Activated naive CD4-positive, alpha-beta T cell treated with anti-CD3 and anti-CD28 coated beads, Interleukin-2, amount 10 ng/mL, durations not matched to agents 7 days and 5 days (primary cell): ENCODE measurements at regions not wholly inside any gene's neighbourhood (a gene's known extent, or its start where the extent isn't known, plus 50 kb on each side); places are given as distances from the start of the nearest gene placed in this dataset.

Experiments used
- CTCF ChIA-PET: fragments of 350-600 bp; sonication (Branson Sonifier 250); formaldehyde crosslinking; loops from one replicate; lab custom pipeline; 2021; ENCODE audit warnings: antibody characterized with exemption; lab: Charles Lee
- DNase-seq: peaks from one replicate; pipeline ENCODE4 v3.0.0-alpha.2; 2020
- H3K27ac Mint-ChIP-seq: one replicate; pipeline ENCODE4 v1.8.0; 2021; ENCODE audit warnings: mild to moderate bottlenecking, moderate library complexity, mixed read lengths
- H3K27me3 Mint-ChIP-seq: one replicate; pipeline ENCODE4 v1.8.0; 2021; ENCODE audit warnings: mild to moderate bottlenecking, mixed read lengths
- H3K36me3 Mint-ChIP-seq: one replicate; pipeline ENCODE4 v1.8.0; 2021; ENCODE audit warnings: mixed read lengths
- H3K4me1 Mint-ChIP-seq: one replicate; pipeline ENCODE4 v1.8.0; 2021; ENCODE audit warnings: mixed read lengths
- H3K4me3 Mint-ChIP-seq: one replicate; pipeline ENCODE4 v1.8.0; 2021; ENCODE audit warnings: mild to moderate bottlenecking, moderate library complexity, mixed read lengths
- H3K9me3 Mint-ChIP-seq: one replicate; pipeline ENCODE4 v1.8.0; 2021; ENCODE audit warnings: mixed read lengths

- Mint-ChIP-seq H3K36me3 (no peaks in the 10 kb centered on the region), H3K27me3 (no peaks in the 10 kb centered on the region), H3K27ac (no peak overlapping the region), H3K9me3 (peaks cover 35% of the 10 kb centered on the region), H3K4me3 (no peak overlapping the region), H3K4me1 (no peaks in the 10 kb centered on the region)
- DNase-seq: no peak
- CTCF ChIA-PET: no interaction called here
Measured at GRCh38 chr16:35182043-35182677, 1722.7 kb downstream of the TP53TG3F start.

- Mint-ChIP-seq H3K36me3 (no peaks in the 10 kb centered on the region), H3K4me3 (no peak overlapping the region), H3K9me3 (peaks cover 32% of the 10 kb centered on the region), H3K27me3 (no peaks in the 10 kb centered on the region), H3K27ac (no peak overlapping the region), H3K4me1 (no peaks in the 10 kb centered on the region)
- CTCF ChIA-PET: no interaction called here
- no peak for DNase-seq
Measured at GRCh38 chr16:35182943-35183550, 1723.6 kb downstream of the TP53TG3F start.

- peaks cover 32% of the 10 kb centered on the region for H3K9me3 Mint-ChIP-seq
- CTCF ChIA-PET: no interaction called here
- no peak overlapping the region for H3K27ac Mint-ChIP-seq
- no peaks in the 10 kb centered on the region for H3K27me3 Mint-ChIP-seq
- no peaks in the 10 kb centered on the region for H3K4me1 Mint-ChIP-seq
- no peak overlapping the region for H3K4me3 Mint-ChIP-seq
- H3K36me3 Mint-ChIP-seq: no peaks in the 10 kb centered on the region
- no peak for DNase-seq
Measured at GRCh38 chr16:35184356-35184870, 1725.0 kb downstream of the TP53TG3F start.

- no peak for DNase-seq
- CTCF ChIA-PET: no interaction called here
- H3K4me1 Mint-ChIP-seq: no peaks in the 10 kb centered on the region
- H3K27ac Mint-ChIP-seq: no peak overlapping the region
- H3K36me3 Mint-ChIP-seq: no peaks in the 10 kb centered on the region
- H3K27me3 Mint-ChIP-seq: no peaks in the 10 kb centered on the region
- peaks cover 32% of the 10 kb centered on the region for H3K9me3 Mint-ChIP-seq
- no peak overlapping the region for H3K4me3 Mint-ChIP-seq
Measured at GRCh38 chr16:35185366-35186044, 1726.1 kb downstream of the TP53TG3F start.

- no peak for DNase-seq
- H3K9me3 Mint-ChIP-seq: peaks cover 32% of the 10 kb centered on the region
- H3K4me3 Mint-ChIP-seq: no peak overlapping the region
- H3K27ac Mint-ChIP-seq: no peak overlapping the region
- CTCF ChIA-PET: no interaction called here
- H3K36me3 Mint-ChIP-seq: no peaks in the 10 kb centered on the region
- no peaks in the 10 kb centered on the region for H3K4me1 Mint-ChIP-seq
- no peaks in the 10 kb centered on the region for H3K27me3 Mint-ChIP-seq
Measured at GRCh38 chr16:35186045-35186759, 1726.8 kb downstream of the TP53TG3F start.

- Mint-ChIP-seq H3K4me1 (no peaks in the 10 kb centered on the region), H3K4me3 (no peak overlapping the region), H3K27ac (no peak overlapping the region), H3K27me3 (no peaks in the 10 kb centered on the region), H3K36me3 (no peaks in the 10 kb centered on the region), H3K9me3 (peaks cover 28% of the 10 kb centered on the region)
- no peak for DNase-seq
- CTCF ChIA-PET: no interaction called here
Measured at GRCh38 chr16:35187665-35188225, 1728.3 kb downstream of the TP53TG3F start.

GRCh38 chr16:35188288-35189155 is 1729.1 kb downstream of the TP53TG3F start:
- Mint-ChIP-seq H3K27me3 (no peaks in the 10 kb centered on the region), H3K4me1 (no peaks in the 10 kb centered on the region), H3K27ac (no peak overlapping the region), H3K4me3 (no peak overlapping the region), H3K36me3 (no peaks in the 10 kb centered on the region), H3K9me3 (peaks cover 25% of the 10 kb centered on the region)
- CTCF ChIA-PET: no interaction called here
- no peak for DNase-seq

- CTCF ChIA-PET: no interaction called here
- Mint-ChIP-seq H3K9me3 (peaks cover 29% of the 10 kb centered on the region), H3K36me3 (peaks cover 2% of the 10 kb centered on the region), H3K4me3 (no peak overlapping the region), H3K27ac (no peak overlapping the region), H3K4me1 (no peaks in the 10 kb centered on the region), H3K27me3 (no peaks in the 10 kb centered on the region)
- no peak for DNase-seq
Measured at GRCh38 chr16:35192993-35193392, 1733.6 kb downstream of the TP53TG3F start.

GRCh38 chr16:35193956-35194355 is 1734.5 kb downstream of the TP53TG3F start:
- Mint-ChIP-seq H3K4me3 (no peak overlapping the region), H3K9me3 (peaks cover 29% of the 10 kb centered on the region), H3K27ac (no peak overlapping the region), H3K27me3 (no peaks in the 10 kb centered on the region), H3K36me3 (peaks cover 2% of the 10 kb centered on the region), H3K4me1 (no peaks in the 10 kb centered on the region)
- DNase-seq: no peak
- CTCF ChIA-PET: no interaction called here

- Mint-ChIP-seq H3K9me3 (peaks cover 31% of the 10 kb centered on the region), H3K27ac (no peak overlapping the region), H3K27me3 (no peaks in the 10 kb centered on the region), H3K4me3 (no peak overlapping the region), H3K36me3 (peaks cover 2% of the 10 kb centered on the region), H3K4me1 (no peaks in the 10 kb centered on the region)
- CTCF ChIA-PET: no interaction called here
- no peak for DNase-seq
Measured at GRCh38 chr16:35194681-35195080, 1735.3 kb downstream of the TP53TG3F start.

- H3K4me1 Mint-ChIP-seq: no peaks in the 10 kb centered on the region
- H3K27me3 Mint-ChIP-seq: no peaks in the 10 kb centered on the region
- H3K4me3 Mint-ChIP-seq: no peak overlapping the region
- CTCF ChIA-PET: no interaction called here
- DNase-seq: no peak
- H3K36me3 Mint-ChIP-seq: peaks cover 2% of the 10 kb centered on the region
- no peak overlapping the region for H3K27ac Mint-ChIP-seq
- H3K9me3 Mint-ChIP-seq: peaks cover 31% of the 10 kb centered on the region
Measured at GRCh38 chr16:35195173-35195863, 1735.9 kb downstream of the TP53TG3F start.

- H3K27ac Mint-ChIP-seq: no peak overlapping the region
- H3K27me3 Mint-ChIP-seq: no peaks in the 10 kb centered on the region
- H3K4me1 Mint-ChIP-seq: no peaks in the 10 kb centered on the region
- peaks cover 33% of the 10 kb centered on the region for H3K9me3 Mint-ChIP-seq
- H3K4me3 Mint-ChIP-seq: no peak overlapping the region
- no peak for DNase-seq
- peaks cover 2% of the 10 kb centered on the region for H3K36me3 Mint-ChIP-seq
- CTCF ChIA-PET: no interaction called here
Measured at GRCh38 chr16:35195864-35196216, 1736.4 kb downstream of the TP53TG3F start.

- DNase-seq: no peak
- no peak overlapping the region for H3K27ac Mint-ChIP-seq
- peaks cover 2% of the 10 kb centered on the region for H3K36me3 Mint-ChIP-seq
- H3K4me1 Mint-ChIP-seq: no peaks in the 10 kb centered on the region
- CTCF ChIA-PET: no interaction called here
- H3K4me3 Mint-ChIP-seq: no peak overlapping the region
- peaks cover 35% of the 10 kb centered on the region for H3K9me3 Mint-ChIP-seq
- H3K27me3 Mint-ChIP-seq: no peaks in the 10 kb centered on the region
Measured at GRCh38 chr16:35196313-35196712, 1736.9 kb downstream of the TP53TG3F start.
